ENCODE measurements at regions not wholly inside any gene's neighbourhood (a gene's known extent, or its start where the extent isn't known, plus 50 kb on each side); places are given as distances from the start of the nearest gene placed in this dataset. TPM values are rescaled to one million over a fixed set of nuclear protein-coding genes. Genes with fewer than 3 reads are reported as not detected.

- Histone ChIP-seq H3K36me3 (ENCODE audit: insufficient read depth, low read length) (no peaks in the 10 kb centered on the region), H4K20me1 (ENCODE audit: insufficient read depth, low read length) (no peaks in the 10 kb centered on the region), H3K4me1 (ENCODE audit: insufficient read depth, low read length) (peaks cover 6% of the 10 kb centered on the region), H3K27ac (ENCODE audit: low read depth, low read length) (no peak overlapping the region), H3K79me2 (ENCODE audit: insufficient read depth, low read length) (no peaks in the 10 kb centered on the region), H2AFZ (ENCODE audit: low read length) (no peak overlapping the region), H3K4me3 (ENCODE audit: insufficient read depth, low read length) (no peak overlapping the region), H3K27me3 (ENCODE audit: insufficient read depth, low read length) (peaks cover 2% of the 10 kb centered on the region), H3K4me2 (ENCODE audit: insufficient read depth, low read length) (no peak overlapping the region), H3K9me3 (ENCODE audit: low read depth, low read length) (no peaks in the 10 kb centered on the region)
- no peak for TF ChIP-seq CTCF (IDR thresholded peaks at IDR 0.05; ENCODE audit: extremely low read depth, low read depth, low read length)
- DNase-seq (ENCODE audit: insufficient read length, low spot score, missing footprints): no peak
Observed at GRCh38 chr5:127231118-127231517, 59.5 kb upstream of the MEGF10 start.

GRCh38 chr5:127233590-127233989, 57.0 kb upstream of the MEGF10 start:
- no peak for DNase-seq (ENCODE audit: insufficient read length, low spot score, missing footprints)
- Histone ChIP-seq H2AFZ (ENCODE audit: low read length) (no peak overlapping the region), H3K27ac (ENCODE audit: low read depth, low read length) (no peak overlapping the region), H3K4me3 (ENCODE audit: insufficient read depth, low read length) (no peak overlapping the region), H3K79me2 (ENCODE audit: insufficient read depth, low read length) (no peaks in the 10 kb centered on the region), H3K36me3 (ENCODE audit: insufficient read depth, low read length) (no peaks in the 10 kb centered on the region), H4K20me1 (ENCODE audit: insufficient read depth, low read length) (no peaks in the 10 kb centered on the region), H3K27me3 (ENCODE audit: insufficient read depth, low read length) (peaks cover 2% of the 10 kb centered on the region), H3K4me2 (ENCODE audit: insufficient read depth, low read length) (no peak overlapping the region), H3K4me1 (ENCODE audit: insufficient read depth, low read length) (peaks cover 6% of the 10 kb centered on the region), H3K9me3 (ENCODE audit: low read depth, low read length) (no peaks in the 10 kb centered on the region)
- no peak for TF ChIP-seq CTCF (IDR thresholded peaks at IDR 0.05; ENCODE audit: extremely low read depth, low read depth, low read length)

GRCh38 chr5:127235136-127235535, 55.5 kb upstream of the MEGF10 start:
- no peaks in the 10 kb centered on the region for H3K4me1 ChIP-seq (ENCODE audit: insufficient read depth, low read length)
- H3K27ac ChIP-seq (ENCODE audit: low read depth, low read length): no peak overlapping the region
- TF ChIP-seq CTCF (IDR thresholded peaks at IDR 0.05; ENCODE audit: extremely low read depth, low read depth, low read length): no peak
- no peak for DNase-seq (ENCODE audit: insufficient read length, low spot score, missing footprints)
- no peak overlapping the region for H3K4me2 ChIP-seq (ENCODE audit: insufficient read depth, low read length)
- peaks cover 2% of the 10 kb centered on the region for H3K27me3 ChIP-seq (ENCODE audit: insufficient read depth, low read length)
- H3K79me2 ChIP-seq (ENCODE audit: insufficient read depth, low read length): no peaks in the 10 kb centered on the region
- H3K4me3 ChIP-seq (ENCODE audit: insufficient read depth, low read length): no peak overlapping the region
- H2AFZ ChIP-seq (ENCODE audit: low read length): no peak overlapping the region
- no peaks in the 10 kb centered on the region for H3K36me3 ChIP-seq (ENCODE audit: insufficient read depth, low read length)
- H3K9me3 ChIP-seq (ENCODE audit: low read depth, low read length): no peaks in the 10 kb centered on the region
- H4K20me1 ChIP-seq (ENCODE audit: insufficient read depth, low read length): no peaks in the 10 kb centered on the region

- no peak for TF ChIP-seq CTCF (IDR thresholded peaks at IDR 0.05; ENCODE audit: extremely low read depth, low read depth, low read length)
- Histone ChIP-seq H3K9me3 (ENCODE audit: low read depth, low read length) (no peaks in the 10 kb centered on the region), H3K79me2 (ENCODE audit: insufficient read depth, low read length) (no peaks in the 10 kb centered on the region), H3K27ac (ENCODE audit: low read depth, low read length) (no peak overlapping the region), H4K20me1 (ENCODE audit: insufficient read depth, low read length) (no peaks in the 10 kb centered on the region), H3K4me1 (ENCODE audit: insufficient read depth, low read length) (no peaks in the 10 kb centered on the region), H3K4me2 (ENCODE audit: insufficient read depth, low read length) (no peak overlapping the region), H3K4me3 (ENCODE audit: insufficient read depth, low read length) (no peak overlapping the region), H2AFZ (ENCODE audit: low read length) (no peak overlapping the region), H3K36me3 (ENCODE audit: insufficient read depth, low read length) (no peaks in the 10 kb centered on the region), H3K27me3 (ENCODE audit: insufficient read depth, low read length) (peaks cover 2% of the 10 kb centered on the region)
- peak; percentile 10 for DNase-seq (ENCODE audit: insufficient read length, low spot score, missing footprints)
Observed at GRCh38 chr5:127236254-127236653, 54.3 kb upstream of the MEGF10 start.

Small RNA genes in the stretch of these regions (small RNA-seq; reads per million reads assigned to genes)
- not detected for gene AC011416.2
- not detected for gene MRPS5P3

Data from osteoblast (primary cell).